GM18511 (cell line): ENCODE measurements at regions not wholly inside any gene's neighbourhood (a gene's known extent, or its start where the extent isn't known, plus 50 kb on each side); places are given as distances from the start of the nearest gene placed in this dataset.

Source experiments
- ATAC-seq: cut with Tn5 transposase; IDR thresholded peaks from one replicate; pipeline ENCODE4 v1.9.1; 2021; ENCODE audit warnings: mild to moderate bottlenecking, moderate library complexity; ENCODE audit not compliant: unreplicated experiment

DNA sequence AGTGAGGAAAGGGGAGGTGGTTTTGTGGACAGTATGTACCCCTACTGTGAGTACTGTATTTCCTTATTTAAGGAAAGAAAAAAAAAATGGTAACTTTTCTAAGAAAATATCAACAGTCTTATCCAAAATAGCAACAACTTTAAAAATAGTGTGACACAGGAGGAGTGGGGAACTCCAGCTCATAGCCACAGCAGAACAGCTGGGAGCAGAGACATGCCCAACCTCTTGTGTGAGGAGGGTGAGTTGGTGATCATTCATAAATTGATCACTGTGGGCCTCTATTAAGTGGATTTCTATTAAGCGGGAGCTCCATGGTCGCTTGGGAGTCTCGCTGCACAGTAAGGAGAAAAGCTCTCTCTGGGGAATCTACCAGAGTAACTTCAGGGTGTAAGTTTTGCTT lies 158.8 kb upstream of the DUSP10 start:
- ATAC-seq: no peak

DNA sequence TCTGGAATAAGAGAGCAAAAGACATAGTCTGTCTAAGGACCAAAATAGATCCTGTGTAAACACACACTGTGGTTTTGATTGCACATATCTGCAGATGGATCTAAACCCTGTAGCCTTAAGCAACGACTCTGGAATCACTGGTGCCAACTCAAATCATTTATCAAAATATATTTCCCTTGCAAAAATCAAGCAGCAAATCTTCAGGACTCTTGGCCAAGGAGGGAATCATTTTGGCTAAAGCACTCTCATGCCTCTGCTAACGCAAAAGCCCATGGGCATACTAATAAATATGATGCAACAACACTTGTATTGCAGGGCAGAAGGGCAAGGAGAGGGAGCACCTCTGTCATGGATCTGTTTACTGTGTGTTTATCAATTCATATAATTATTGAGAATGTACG lies 155.4 kb upstream of the DUSP10 start:
- no peak for ATAC-seq

DNA sequence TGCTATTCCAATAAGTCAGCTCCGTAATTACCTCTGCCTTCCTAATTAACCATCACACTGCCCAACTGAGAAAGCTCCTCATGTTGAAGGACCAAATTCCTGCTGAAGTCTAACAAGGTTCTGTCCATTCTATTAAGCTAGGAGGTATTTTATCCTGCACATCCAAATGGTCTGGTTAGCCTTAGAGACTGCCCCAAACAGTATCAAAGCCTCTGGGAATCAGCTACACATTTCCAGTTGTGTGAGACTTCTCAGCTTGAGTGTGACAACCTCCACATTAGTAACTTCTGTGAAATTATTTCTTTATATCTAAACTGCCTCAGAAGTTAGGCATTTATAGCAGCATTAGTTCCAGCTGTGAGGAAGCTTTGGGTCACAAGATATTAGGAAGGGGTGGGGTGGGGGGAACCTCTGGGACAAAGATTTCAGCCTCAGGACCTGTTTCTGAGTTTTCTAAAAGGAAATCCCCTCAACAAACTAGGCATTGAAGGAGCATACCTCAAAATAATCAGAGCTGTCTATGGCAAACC lies 150.5 kb upstream of the DUSP10 start:
- ATAC-seq: no peak

GRCh38 chr1:221891708-221892107 lies 149.8 kb upstream of the DUSP10 start:
- ATAC-seq: no peak

DNA sequence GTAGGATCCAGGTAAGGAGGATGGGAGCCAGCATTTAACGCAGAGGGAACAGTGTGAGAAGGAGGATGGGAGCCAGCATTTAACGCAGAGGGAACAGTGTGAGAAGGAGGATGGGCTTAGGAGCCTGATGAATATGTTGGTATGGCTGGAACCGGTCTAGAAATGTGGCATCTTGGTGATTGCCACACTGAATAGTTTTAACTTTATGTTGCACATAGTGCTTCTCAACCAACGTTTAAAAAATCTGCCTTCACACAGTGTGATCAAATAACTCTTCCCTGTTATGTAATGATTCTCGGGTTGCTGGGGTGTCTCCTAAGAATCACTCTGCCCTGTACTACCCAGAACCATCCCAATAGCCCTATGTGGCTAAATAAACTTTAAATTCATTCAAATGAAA lies 146.9 kb upstream of the DUSP10 start:
- no peak for ATAC-seq

GRCh38 chr1:221888218-221888617 lies 146.3 kb upstream of the DUSP10 start:
- ATAC-seq: no peak

GRCh38 chr1:221887758-221888157 lies 145.9 kb upstream of the DUSP10 start:
- ATAC-seq: no peak

DNA sequence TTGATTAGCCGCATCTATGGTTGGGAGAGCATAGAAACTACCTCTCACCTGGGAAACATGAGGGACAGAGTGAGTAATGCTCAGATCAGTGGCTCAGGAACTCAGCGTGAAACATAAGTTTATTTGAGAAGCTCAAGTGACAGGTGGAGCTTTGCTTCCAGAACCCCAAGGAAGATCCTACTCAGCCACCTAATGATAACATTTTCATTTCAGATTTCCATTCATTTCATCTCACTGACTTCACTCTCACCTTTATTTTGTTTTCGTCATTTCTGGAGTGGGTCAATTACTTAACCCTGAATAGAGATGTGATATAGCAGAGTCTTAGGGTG lies 145.5 kb upstream of the DUSP10 start:
- ATAC-seq: no peak

DNA sequence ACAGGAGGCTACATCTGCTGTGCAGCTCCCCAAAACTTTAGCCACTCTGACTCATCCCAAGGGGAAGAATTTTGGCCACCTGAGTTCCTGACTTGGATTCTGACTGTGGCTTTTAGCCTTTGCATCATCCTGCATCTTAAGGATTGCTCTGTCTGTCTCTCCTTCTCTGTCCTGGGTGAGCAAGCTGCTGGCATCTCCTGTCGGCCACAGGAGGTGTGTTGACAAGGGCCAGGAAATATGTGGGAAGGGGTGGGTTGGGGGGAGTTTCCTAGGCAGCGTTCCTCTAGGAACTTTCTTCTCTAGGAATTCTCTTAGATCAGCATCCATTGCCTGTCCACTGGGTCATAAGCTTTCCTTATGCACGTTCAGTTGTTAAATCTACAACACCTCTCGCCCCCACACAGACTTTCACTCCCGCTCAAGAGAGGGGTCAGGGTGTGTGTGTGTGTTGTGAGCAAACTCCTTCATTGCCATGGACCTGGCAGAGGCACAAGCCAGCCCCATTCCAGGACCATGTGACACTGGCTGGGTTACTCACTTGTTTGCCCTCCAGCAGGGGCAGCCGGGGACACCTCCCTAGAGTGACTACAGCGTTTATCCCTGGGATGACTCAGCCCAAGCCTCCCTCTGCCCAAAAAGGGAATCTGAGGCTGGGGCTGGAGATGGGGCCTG lies 145.0 kb upstream of the DUSP10 start:
- ATAC-seq: no peak

- ATAC-seq: no peak
Observed at GRCh38 chr1:221886311-221886710, 144.4 kb upstream of the DUSP10 start.

- ATAC-seq: no peak
Observed at GRCh38 chr1:221884821-221885220, 142.9 kb upstream of the DUSP10 start.

DNA sequence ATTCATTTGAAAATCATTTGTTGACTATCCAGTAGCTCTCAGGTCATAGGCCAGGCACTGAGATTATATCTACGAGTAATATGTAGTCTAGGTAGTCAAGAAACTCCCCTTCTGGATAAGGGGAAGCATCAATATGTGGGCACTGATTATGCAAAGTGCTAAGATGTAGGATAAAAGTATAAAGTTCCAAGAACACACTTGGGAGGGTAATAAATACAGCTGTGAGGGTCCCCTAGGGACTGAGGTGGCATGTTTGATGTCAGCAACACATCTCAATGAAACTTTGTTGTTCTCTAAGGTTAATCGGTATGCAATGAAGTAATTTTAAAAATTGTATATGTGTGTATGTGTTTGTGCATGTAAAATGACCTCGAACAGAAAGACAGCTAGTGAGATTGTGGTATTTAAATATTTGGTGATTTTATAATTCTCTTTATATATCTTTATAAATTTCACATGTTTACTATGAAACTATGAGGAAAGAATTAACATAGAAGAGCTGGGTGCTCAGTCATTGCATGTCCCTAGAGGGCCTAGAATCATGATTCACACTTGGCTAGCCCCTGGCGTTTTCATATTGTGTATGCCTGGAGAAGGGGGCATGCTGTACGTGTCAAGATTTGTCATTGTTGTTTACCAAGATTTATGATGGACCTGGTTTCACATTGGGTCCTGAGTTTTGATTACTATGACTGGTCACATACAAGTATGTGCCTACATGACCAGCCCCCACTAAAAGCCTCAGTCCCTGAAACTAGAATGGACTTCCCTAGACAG lies 140.1 kb upstream of the DUSP10 start:
- peak; percentile 37 for ATAC-seq

DNA sequence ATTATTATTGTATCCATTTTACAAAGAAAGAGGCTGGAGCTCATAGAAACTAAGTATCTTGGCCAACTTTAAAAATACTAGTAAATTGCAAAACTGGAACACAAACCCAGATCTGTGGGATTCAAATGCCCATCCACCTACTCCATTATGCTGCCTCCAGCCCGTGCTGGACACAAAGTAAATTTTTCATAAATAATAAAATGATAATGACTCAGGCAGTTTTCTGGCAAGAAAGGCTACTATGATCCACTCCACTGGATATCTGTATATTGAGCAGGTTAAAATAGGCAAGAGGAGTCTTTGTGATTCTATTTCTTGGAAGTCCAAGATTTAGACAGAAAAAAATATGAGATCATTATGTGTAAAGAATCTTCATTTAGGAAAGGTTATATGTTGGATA lies 138.3 kb upstream of the DUSP10 start:
- ATAC-seq: no peak

DNA sequence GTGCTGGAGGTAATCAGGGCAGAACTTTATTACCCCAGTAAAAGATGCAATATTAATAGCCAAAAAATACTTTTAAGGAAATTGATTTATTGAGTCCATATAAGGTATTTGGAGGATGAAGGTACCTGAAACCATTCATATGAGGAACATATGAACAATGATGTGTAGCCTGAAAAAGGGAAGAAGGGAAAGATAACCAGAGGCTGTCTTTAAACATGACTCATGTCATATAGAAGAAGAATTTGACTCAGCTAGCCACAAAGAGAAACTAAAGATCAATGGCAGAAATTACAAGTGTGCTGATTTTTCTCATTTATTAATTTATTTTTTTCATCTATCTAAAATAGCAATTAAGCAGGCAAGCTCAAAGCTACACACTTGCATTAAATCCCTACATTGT lies 136.2 kb upstream of the DUSP10 start:
- ATAC-seq: peak; percentile 85

- ATAC-seq: no peak
Observed at GRCh38 chr1:221877311-221877710, 135.4 kb upstream of the DUSP10 start.

DNA sequence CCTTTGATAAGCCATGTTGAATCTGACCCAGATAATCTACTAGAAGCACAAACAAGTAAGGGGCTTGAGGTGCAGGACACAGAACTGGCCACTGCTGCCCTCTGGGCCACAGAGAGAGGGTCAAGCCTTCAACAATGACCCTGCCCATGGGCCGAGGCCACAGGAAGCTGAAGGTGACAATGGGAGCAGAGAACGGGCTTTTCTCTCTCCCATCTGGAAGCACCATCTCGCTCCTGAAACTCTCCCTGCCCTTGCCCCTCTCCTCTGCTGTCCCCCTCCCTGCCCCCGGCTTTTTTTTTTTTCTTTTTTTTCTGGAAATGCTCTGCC lies 133.1 kb upstream of the DUSP10 start:
- no peak for ATAC-seq

- ATAC-seq: no peak
Observed at GRCh38 chr1:221874285-221875003, 132.6 kb upstream of the DUSP10 start.

DNA sequence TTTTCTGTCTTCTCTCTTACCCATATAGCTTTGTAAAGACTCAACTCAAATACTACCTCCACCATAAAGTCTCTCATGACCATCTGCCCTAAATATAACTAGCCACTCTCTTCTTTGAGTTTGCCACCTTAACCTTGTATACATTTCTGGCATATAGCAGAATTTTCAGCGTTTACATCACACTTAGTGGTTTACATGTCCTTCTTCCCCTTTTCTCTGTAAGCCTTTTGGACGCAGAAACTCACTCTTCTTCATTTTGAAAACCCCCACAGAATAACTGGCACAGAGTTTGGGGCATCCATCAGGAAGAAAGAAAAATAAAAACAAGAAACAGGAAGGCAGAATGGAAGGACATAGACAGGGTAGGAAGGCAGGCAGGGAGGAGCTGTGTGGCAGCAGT lies 131.8 kb upstream of the DUSP10 start:
- no peak for ATAC-seq

DNA sequence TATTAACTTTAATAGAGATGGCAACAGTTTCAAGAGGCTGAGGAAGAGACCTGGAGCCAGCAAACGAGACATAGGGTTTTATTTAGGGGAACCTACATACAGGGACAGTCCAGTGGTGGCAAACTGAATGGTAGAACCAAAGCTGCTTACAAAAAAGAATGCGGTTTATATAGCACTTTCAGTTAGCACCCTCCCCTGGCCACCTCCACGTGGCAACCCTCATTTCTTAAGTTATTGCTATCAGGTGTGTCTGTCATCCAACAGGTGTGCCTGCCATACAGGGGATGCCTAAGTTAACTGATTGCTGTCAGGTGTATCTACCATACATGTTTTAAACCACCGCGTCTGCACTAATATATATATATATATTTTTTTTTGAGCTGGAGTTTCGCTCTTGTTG lies 129.2 kb upstream of the DUSP10 start:
- no peak for ATAC-seq

GRCh38 chr1:221869779-221870178 lies 127.9 kb upstream of the DUSP10 start:
- no peak for ATAC-seq

GRCh38 chr1:221868593-221869303 lies 126.9 kb upstream of the DUSP10 start:
- ATAC-seq: no peak
